CD4-positive, alpha-beta T cell treated with Interleukin-4 for 1 hour (primary cell): ENCODE measurements at regions not wholly inside any gene's neighbourhood (a gene's known extent, or its start where the extent isn't known, plus 50 kb on each side); places are given as distances from the start of the nearest gene placed in this dataset.
A peak's percentile ranks its signal among the peaks of the same experiment; 100 is the strongest.
"Not testable (repeated sequence)": the region's sequence is repeated elsewhere in the genome, so short reads cannot be mapped to it uniquely, and the experiment has no call there.

Experiments used
- DNase-seq, 2 donors: peaks; one replicate each; pipeline ENCODE4 v3.0.0-alpha.2; 2020 to 2022

GRCh38 chr18:961644-962355 is 57.1 kb downstream of the ADCYAP1 start:
- DNase-seq, result peak; percentile 13 to 34

GRCh38 chr18:963276-963675 is 58.6 kb downstream of the ADCYAP1 start:
- no peak for DNase-seq

- DNase-seq, result no peak
Measured at GRCh38 chr18:965921-966758, 61.5 kb downstream of the ADCYAP1 start.

- DNase-seq, result no peak
Measured at GRCh38 chr18:966759-967576, 62.3 kb downstream of the ADCYAP1 start.

GRCh38 chr18:968910-969309 is 64.2 kb downstream of the ADCYAP1 start:
- not testable (repeated sequence) for DNase-seq

- not testable (repeated sequence) for DNase-seq
Measured at GRCh38 chr18:969311-969710, 64.6 kb downstream of the ADCYAP1 start.

GRCh38 chr18:974606-975005 is 69.9 kb downstream of the ADCYAP1 start:
- not testable (repeated sequence) for DNase-seq

- not testable (repeated sequence) for DNase-seq
Measured at GRCh38 chr18:976393-977128, 71.9 kb downstream of the ADCYAP1 start.

- DNase-seq, result not testable (repeated sequence)
Measured at GRCh38 chr18:977327-977726, 72.7 kb downstream of the ADCYAP1 start.

- not testable (repeated sequence) for DNase-seq
Measured at GRCh38 chr18:977732-978131, 73.1 kb downstream of the ADCYAP1 start.

- DNase-seq, result no peak
Measured at GRCh38 chr18:980586-980985, 75.9 kb downstream of the ADCYAP1 start.

GRCh38 chr18:984004-984403 is 79.3 kb downstream of the ADCYAP1 start:
- no peak for DNase-seq

- no peak for DNase-seq
Measured at GRCh38 chr18:985212-985661, 80.6 kb downstream of the ADCYAP1 start.

- no peak for DNase-seq
Measured at GRCh38 chr18:986051-986450, 81.4 kb downstream of the ADCYAP1 start.

GRCh38 chr18:986552-986951 is 81.9 kb downstream of the ADCYAP1 start:
- no peak for DNase-seq

GRCh38 chr18:987325-988186 is 82.9 kb downstream of the ADCYAP1 start:
- no peak for DNase-seq

- DNase-seq, result no peak
Measured at GRCh38 chr18:989425-989824, 84.8 kb downstream of the ADCYAP1 start.

GRCh38 chr18:990197-990596 is 85.5 kb downstream of the ADCYAP1 start:
- no peak for DNase-seq

- no peak for DNase-seq
Measured at GRCh38 chr18:991441-991840, 86.8 kb downstream of the ADCYAP1 start.

GRCh38 chr18:993560-993959 is 88.9 kb downstream of the ADCYAP1 start:
- no peak for DNase-seq

GRCh38 chr18:995629-996028 is 91.0 kb downstream of the ADCYAP1 start:
- no peak for DNase-seq
